HG02763 (cell line): ENCODE measurements at regions not wholly inside any gene's neighbourhood (a gene's known extent, or its start where the extent isn't known, plus 50 kb on each side); places are given as distances from the start of the nearest gene placed in this dataset.

ENCODE experiments used
- ATAC-seq: cut with Tn5 transposase; IDR thresholded peaks from one replicate; pipeline ENCODE4 v1.9.1; 2021; ENCODE audit warnings: mild to moderate bottlenecking, moderate library complexity; ENCODE audit not compliant: unreplicated experiment

DNA sequence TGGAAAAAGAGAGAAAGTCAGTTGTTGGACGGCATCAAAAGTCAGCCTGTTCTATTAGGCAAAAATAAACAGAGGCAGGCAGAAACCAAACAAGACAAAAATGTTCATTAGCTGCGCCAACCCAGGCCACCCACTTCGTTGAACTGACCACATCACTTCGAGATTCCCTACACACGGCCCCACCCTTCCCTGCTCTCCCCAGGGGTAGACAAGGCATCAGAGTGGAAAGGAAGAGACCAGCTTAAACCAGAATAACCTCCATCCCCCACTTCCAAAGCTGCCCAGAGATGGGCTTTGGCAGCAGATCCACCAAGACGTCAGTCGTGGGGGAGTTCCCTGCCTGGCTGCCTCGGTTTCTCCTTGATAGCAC lies 204.6 kb upstream of the TSHZ3 start:
- ATAC-seq, result no peak

DNA sequence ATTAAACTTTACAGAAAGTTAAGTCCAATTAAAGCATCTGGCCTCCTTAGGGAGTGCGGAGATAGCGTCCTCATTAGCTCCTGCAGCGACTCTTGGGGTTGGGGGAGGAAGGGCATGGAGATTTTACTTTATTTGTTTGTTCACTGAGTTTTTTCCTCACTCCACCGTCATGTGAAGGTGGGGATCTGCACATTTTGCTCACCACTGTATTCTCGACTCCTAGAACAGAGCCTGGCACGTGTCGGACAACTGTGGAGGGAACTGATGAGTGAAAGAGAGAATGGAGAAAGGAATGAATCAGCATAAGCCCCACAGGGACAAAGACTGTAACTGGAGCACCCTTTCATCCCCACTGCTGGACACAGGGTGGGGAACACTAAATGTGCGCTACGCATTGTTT lies 205.1 kb upstream of the TSHZ3 start:
- no peak for ATAC-seq

DNA sequence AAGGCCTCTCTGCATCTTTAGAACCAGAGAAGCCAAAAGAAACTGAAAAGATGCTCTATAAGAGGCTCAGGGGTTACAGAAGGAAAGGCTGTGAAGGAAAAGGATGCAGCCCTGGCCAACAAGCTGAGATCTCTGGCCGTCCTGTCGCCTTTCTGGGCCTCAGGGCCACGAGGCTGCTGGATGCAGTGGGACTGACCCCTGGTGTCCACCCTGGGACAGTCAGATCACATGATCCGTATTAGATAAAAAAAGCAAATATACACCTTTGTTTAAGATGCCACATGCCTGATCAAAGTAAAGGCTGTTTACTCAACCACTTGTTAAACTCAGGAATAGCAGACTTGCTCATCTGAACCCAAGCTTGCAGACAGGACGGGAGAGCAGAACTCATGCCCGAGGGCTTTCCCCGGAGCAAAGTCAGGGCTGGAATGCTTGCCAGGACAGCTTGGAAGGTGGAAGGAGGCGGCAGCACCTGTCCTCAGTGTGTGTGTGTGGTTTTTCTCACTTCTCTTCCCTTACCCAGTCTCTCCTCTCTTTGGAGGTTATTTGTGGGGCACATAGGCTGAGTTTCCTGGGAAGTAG lies 206.5 kb upstream of the TSHZ3 start:
- ATAC-seq, result no peak

DNA sequence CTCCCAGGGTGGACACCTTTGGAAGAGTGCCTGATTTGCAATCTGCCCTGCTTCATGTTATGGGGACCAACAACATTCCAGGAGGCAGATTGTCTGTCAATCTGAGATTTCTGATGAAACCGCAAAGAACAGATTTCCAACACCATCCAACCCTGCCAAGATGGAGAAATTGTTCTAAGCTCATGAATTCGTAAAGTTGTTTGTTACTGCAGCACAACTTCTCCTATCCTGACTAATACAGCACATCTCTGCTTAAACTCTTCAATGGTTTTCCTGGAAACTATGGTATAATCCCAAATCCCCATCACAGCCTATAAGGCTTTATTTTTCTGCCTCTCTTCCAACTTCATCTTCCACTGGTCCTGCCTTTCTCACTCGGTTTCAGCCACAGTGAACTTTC lies 210.3 kb upstream of the TSHZ3 start:
- no peak for ATAC-seq

DNA sequence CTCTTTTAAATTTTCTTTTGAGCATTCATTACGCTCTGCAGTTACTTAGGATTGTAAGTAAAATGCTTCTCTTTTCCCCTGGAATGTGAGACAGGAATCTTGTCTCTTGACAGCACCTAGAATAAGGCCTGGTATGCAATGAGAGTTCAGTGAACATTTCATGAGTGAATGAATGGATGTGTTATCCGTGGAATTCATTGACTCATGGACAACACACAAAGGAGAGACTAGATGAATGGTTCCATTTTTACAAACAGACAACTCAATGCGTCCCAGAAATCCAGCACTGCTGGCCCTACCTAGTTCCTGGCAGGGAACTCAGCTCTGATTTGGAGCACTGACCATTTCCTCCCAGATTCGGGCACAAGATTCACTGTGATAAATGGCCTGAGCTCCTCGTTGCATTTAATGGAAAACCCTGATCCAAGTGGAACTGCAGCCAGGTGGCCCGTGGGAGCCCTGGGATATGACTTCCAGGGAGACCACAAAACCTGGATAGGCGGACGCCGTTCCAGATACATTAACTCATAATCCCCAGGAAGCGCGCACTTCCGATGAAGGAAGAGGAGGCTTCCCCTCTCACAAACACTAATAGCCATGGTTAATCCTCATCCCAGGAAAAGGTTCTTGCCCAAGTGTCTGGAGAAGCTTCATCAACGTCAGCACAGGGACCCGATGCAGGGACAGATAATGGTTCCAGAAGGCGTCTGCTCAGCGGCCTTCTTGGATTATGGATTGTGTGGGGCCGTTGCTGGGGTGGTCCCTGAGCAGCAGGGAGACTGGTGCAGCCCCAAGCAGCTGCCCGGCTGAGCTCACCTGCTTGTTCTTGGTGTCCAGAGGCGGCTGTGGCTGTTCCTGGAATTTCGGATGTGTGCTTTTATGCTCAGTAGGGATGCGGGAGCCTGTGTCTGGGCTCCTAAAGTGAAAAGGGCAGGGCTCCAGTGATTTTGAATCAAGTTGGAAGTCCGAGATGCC lies 211.1 kb upstream of the TSHZ3 start:
- no peak for ATAC-seq

DNA sequence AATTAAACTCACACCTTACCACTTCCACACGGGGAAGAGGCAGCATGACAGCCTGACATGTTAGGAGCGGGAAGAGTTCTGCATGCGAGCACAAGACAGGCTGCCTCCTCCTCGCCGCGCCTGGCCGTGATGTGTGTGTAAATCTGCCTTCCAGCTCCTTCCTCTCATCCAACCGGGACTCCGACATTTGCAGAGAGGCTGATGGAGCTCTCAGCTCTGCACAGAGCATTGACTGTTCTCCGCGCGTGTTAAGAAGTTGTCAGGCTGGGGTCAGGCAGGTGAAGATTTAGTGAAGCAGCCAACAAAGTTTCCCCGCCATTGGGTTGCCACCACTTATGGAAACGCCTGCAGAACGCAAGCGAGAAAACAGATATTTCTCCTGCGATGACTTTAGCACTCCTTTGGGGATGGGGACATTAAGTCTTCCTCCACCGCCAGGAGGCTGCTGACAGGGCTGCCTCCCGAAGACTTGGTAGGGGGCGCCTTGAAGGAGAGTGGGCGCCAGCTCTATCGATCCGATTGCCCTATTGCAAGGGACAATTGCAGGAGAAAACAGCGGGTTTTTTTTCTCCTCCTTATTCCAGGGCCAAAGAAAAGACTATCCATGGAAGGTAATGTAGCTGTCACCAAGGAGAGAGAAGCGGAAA lies 213.9 kb upstream of the TSHZ3 start:
- ATAC-seq, result no peak

DNA sequence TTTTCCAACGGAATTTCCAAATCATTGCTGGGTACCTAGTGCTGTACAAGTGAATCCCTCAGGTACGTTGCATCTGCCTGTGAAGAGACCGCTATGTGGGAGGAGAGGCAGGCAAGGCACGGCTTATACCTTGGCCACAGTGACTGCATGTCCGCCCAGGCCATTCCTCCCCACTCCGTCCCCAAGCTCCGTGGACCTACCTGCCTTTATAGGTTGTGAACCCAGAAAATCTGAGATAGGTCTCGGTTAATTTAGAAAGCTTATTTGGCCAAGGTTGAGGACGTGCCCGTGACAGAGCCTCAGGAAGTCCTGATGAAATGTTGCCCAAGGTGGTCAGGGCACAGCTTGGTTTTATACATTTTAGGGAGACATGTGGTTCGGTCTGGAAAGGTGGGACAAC lies 218.5 kb upstream of the TSHZ3 start:
- no peak for ATAC-seq

DNA sequence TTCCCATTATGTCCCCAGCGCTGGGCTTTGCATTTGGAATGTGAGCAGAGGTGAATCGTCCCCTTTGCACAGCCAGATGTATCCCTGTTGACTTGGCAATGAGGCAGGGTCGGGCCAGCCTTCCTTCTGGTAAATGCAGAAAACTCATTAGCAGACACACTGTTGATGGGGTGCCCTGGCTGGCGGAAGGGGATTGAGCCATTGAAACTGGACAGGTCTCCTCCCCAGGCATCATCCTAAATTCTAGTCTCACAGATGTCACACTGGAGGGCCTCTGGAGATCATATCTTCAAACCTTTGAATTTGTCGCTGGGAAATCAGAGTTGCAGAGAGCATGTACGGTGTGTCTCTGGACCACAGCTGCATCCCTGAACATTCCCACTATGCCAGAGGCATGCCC lies 219.5 kb upstream of the TSHZ3 start:
- ATAC-seq, result no peak

DNA sequence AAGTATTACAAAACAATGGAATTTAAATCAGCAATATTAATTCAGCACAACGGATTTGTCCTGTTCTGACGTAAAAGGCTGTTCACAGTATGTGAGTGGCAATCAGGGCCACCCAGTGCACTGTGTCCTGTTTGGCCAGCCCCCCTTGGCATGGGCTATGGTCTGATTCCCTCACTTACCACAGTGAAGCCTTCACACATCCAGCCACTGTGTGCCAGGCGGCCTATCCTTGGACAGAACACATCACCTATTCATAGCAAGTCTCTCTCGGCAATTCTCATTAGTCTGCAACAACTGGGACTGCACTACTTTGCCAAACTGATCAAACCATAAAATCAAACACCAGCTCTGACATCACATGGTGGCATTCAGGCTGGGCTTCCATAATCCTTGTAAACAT lies 221.5 kb upstream of the TSHZ3 start:
- ATAC-seq, result no peak

DNA sequence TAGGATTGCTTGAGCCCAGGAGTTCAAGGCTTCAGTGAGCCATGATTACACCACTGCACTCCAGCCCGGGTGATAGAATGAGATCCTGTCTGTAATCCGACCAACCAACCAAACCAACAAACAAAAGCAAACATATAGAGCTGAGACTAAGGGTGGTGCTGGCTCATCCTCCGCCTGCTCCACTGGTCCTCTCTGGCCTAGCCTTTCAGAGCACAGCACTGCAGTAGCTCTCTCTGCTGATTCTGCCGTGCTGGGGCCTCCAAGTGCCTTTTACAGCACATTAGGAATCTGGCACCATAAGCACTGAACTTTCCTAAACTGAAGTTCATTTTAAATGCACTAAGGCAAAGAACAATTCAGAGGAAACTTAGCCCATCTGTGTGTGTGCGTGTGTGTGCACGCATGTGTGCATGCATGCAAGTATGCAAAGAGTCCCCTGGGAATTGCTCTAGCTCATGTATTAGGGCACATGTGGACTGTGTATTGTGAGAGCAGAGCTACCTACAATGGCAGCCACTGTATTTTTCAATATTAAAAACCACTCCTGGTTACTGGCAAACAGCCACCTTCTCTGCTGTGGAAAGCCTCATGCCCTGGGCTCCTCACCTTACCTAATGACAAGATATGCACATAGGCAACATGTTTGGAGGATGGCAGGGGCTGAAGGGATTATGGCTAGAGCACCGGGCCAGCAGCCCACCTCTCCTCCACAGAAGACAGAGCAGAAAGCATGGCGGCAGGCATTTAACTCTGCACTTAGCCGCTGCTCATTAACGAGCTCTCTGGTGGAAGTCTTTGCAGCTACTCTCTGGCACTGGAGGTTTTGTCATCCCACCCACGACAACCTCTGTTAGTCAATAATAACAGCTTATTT lies 223.1 kb upstream of the TSHZ3 start:
- ATAC-seq, result no peak

DNA sequence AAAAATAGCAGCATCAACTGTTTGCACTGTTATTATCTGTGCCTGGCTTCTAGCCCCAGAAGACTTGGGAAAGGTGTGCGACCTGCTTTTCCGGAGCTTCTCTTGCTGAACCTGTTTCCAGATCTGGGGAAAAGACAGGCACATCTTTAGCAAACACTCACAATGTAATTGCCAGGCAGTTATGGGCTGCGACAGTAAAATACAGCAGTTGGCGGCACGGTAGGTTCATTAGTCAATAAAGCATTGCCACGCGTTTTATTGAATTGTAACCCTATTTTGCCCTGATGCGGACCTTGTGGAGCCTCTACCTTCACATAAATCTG lies 223.7 kb upstream of the TSHZ3 start:
- ATAC-seq, result no peak

DNA sequence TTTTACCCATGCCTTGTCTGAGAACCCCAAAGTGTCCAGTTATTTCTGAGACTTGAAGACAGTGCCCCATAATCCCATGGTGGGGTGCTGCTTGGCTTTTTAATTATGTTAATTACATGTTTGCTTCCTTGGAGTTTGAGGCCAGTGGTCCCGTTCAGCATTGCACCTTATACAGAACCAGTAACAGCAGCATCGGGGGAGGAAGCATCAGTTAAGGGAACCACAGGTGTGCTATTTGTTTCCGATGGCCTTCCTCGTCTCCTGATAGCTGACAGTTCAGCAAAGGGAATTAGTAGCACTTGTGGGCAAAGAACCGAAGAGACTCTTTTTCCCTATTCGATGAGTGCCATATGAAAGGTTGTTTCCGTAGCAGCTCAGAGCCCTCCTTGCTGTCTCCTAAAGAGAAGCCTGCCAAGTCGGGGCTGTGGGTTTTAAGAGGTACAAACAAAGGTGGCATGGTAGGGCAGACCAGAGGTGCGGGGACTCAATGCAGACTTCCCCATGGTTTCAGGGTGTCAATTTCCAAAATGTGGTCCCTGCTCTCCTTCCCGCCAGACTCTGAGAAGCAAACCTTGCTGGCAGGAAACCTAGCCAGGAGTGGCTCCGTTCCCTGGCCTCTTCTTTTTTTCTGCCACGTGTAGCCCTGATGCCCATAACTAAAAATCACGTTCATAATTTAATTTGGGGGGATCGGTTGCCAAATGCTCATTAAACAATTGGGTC lies 225.2 kb upstream of the TSHZ3 start:
- no peak for ATAC-seq

DNA sequence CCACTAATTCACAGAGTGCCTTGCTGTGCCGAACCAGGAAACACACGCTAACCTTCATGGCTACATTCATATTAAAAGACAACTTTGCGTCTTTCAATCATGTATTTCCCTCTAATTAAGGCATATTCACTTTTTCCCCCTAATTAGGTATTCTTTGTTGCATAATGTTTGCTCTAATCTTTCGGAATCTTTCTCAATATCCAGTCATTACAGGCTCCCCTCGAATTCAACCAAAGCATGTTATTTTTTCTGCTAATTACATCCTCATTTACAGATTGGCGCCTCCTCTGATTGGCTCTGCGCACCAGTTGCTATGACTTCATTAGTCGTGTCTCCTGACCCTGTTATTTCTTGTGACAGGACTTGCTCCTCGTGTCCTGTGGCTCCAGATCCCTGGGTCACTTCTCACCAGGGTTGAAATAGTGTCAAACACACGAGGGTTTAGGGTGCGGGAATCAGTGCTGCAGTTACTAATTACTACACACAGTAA lies 226.7 kb upstream of the TSHZ3 start:
- no peak for ATAC-seq

DNA sequence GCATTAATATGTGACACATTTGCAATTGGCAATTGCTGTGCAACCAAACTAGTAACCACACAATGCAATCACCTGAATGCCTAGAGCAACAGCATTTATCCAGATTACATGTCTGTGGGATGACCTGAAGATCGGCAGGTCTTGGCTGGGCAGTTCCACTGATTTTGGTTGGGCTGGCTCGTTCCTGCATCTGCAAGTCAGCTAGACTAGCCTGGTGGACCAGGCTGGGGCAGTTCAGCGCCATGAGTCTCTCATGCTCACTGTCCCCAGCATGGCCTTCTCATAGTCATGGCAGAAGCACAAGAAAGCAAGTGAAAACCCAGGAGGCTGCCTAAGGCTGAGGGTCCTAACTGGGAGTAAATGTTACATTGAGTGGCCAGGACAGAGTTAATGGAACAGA lies 229.1 kb upstream of the TSHZ3 start:
- ATAC-seq, result no peak

DNA sequence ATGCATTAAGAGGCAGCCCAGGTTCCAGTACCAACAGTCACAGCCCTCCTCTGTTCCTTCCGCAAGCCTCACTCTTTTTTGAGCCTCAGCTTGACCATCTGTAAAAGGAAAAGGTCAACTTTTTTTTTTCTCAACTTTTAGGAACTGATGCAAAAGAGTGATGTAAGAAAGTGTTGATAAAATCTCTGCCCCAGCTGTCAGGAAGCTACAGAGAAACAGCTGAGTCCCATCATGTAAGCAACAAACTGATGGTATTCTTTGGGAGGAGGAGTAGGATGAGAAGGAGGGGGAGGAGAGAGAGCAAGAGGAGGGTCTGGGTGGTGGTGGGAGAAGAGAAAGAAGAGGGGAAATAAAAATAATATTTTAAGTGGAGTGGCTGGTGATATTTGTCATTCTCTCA lies 233.9 kb upstream of the TSHZ3 start:
- ATAC-seq, result no peak

DNA sequence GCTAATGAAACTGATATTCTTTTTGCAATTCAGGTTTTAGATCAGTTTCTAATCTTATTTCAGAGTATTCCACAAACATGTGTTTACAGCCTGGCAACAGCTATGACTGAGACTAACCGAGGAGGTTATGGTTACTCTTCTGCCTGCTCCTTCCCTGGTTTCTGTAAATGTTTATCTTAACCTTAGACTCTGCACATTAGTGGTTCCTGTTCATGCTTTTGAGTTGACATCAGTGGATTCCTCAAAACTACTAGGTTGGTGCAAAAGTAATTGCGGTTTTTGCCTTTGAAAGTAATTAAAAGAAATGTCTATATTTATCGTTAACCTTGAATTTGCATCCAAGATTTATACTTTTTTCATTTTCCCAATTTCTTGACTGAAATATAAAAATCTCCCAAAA lies 237.0 kb upstream of the TSHZ3 start:
- no peak for ATAC-seq

DNA sequence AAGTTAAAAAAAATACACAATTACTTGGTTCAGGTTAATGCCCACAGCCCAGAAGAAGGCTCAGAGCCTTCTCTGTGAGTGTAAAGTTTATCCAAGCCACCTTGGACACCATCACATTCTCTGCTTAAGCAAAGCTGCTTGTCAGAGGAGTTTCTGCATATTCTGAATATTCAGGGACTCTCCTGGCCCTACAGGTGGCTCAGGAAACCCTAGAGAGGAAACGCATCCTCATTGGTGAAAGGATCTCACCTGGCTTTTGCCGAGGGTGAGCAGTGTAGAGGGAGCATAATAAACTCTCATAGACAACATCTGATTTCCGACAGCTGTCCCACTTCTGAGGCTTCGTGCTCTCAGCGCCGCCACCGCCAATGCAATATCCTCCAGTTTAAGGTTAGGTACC lies 239.9 kb upstream of the TSHZ3 start:
- no peak for ATAC-seq

DNA sequence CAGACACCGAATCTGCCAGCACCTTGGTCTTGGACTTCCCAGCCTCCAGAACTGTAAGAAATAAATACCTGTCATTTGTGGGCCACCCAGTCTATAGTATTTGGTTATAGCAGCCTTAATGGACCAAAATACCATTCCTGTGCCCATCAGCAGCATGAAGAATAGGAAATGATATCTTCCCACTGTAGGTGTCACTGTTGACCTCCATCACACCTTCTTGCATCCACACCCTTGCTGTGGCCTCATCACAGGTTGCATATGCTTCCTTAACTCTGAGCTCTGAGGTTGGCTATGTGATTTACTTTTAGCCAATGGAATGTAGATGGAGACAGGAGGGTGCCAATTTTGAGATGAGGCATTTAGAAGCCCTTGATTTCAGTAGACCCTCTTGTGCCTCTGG lies 242.0 kb upstream of the TSHZ3 start:
- ATAC-seq, result no peak

DNA sequence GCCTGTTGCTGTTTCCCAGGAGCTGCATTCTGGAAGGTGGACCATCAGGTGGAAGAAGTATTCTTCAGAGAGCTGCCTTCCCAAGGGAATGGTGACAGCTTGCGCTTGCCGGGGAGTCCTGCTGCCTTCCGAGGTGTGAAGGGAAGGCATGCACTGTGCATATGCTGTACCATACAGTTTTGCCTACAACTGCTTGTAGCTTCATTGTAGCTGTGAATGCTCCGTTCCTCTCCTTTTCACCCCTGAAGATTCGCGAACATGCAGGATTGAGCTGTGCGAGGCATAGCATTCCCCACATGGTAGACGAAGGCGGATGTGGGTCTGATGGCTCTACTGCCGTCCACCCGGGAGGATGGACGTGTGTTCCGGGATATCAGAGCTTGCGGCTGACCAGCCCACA lies 243.2 kb upstream of the TSHZ3 start:
- no peak for ATAC-seq

DNA sequence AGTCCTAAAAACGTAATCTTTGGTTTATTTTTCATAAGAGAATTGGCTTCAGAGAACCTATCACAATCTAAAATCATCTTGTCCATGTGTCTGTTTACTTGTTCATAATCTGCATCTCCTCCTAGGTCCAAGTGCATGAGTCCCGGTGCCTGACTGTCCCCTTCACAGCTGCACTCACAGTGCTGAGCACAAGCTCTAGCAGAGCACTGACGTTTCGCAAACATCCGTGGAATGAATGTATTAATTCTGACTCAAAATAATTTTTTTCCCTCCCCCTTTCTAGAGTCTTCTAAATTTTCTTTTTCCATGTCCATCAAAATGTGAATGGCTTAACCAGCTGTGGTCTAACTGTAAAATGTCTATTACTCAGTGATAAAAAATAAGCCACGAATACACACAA lies 245.5 kb upstream of the TSHZ3 start:
- no peak for ATAC-seq

DNA sequence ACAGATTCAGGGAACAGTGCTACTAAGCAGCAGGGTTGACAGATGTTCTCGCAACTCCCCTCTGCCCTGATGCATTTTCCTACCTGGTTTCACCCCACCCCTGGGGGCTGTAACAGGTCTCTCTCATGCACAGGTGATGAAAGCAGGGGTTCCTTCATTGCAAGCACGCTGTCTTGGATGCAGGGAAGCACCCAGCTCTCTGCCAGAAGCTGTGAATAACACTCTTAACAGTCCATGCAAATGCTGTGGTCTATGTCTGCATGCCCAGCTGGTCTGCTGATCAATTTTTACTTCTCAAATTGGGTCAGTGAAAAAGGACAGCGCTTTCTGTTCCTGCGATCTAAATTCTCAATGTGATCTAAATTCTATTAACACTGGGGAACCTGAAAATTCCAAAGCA lies 246.3 kb upstream of the TSHZ3 start:
- ATAC-seq, result no peak
